Stimulated activated CD4-positive, alpha-beta T cell treated with anti-CD3 and anti-CD28 coated beads, Interleukin-4, amount 100 ng/mL, for 24 hours (primary cell): ENCODE measurements at regions not wholly inside any gene's neighbourhood (a gene's known extent, or its start where the extent isn't known, plus 50 kb on each side); places are given as distances from the start of the nearest gene placed in this dataset.

Experiments used
- DNase-seq: peaks from one replicate; pipeline ENCODE4 v3.0.0-alpha.2; 2020

DNA sequence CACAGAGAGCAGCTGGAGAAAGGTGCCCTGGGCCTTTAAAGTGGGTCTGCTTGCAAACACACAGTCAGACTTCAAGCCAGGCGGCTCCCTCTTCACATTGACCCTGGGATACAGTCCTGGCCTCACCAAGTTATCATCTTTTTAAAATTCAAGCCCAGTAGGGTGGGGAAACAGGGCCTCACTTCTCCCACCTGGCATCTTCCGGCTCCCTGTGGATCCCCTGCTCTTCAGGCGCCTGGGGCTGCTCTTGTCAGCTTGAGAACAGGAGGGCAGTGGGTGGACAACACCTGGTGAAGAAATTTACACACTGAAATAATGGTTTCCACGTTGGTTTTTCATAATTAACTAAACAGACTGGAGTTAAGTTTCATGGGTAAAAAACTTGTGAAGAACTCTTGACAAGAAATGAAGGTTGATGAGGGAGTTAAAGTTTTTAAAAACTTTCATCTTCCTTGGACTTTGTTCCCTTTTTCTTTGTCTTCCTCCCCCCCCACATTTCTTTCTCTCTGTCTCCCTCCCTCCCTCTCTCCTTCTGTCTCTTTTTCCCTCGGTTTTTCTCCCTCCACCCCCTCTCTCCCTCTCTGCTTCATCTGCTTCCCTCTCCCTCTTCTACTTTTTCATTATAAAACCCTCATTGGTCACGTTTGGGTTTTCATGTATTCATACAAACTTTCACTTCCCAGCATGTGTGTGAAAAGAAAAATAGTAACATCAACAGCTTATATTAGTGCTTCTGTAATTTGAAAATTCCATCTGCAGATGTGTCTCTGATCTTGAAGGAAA, 219.6 kb downstream of the DMRT2 start:
- no peak for DNase-seq

DNA sequence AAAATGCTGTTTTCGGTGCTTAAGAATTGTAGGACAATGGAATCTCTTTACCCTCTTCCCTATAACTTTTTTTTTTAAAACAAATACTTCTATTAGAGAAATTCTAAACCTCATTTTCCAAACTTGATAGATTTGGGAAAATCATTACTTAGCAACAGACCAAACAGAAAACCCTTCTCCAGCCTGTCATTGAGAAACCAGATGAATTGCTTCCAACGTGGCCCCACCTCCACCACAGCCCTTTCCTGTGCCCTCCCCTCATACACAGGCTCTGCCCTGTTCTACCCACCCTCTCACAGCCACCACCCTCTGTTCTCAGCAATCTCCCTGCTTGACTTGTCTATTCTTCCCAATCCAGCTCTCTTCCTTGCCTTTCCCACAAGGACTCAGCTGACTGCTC, 221.2 kb downstream of the DMRT2 start:
- DNase-seq: no peak

DNA sequence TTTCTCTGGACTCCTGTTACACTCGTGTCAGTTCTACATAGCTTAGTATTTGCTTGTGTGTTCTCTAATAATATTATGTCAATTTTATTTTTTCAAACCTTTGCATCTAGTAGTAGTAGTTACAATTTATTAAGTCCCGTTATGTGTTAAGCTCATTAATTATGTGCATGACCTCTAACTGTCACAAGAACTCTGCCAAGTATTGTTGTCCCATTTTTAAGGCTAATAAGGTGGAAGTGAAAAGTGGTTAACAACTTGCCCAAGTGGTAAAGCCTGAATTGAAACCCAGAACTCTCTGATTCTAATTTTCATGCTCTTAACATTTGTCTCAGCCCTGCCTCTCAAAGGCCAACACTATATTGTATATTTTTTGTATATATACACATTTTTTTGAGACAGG, 221.6 kb downstream of the DMRT2 start:
- no peak for DNase-seq

DNA sequence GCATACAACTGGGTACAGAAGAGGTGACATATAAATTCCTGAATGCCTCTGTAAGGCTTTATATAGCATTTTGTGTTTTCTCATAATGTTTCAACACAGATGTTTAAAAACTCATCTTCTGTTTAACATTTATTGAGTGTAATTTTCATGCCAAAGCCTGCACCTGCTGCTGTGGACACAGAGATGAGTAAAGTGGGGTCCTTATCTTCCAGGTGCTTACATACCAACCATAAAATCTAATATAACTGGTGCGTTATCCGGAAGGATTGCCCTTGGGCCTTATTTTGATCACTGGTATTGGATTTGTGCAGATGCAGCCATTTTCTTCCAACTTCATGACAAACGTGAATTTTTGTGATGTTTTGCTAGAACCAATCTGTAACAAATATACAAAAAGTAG, 222.3 kb downstream of the DMRT2 start:
- no peak for DNase-seq

DNA sequence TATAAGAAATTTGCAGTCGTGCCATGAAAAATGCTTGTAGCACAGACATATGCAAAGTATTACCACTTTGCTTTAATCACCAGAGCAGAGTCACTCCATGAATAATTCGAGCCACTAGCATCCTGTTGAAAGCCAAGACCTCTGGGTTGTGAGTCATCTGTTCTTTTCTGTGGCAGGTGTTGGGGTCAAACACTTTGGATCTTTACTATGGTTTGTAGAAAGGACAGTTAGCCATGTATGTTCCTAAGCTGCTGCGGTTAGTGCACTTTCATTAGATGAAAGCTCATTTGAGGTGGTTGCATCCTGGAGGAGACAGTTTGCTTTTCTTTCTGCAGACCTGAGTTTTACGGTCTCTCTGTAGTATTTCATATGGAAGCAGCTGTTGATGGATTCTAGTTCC, 223.7 kb downstream of the DMRT2 start:
- DNase-seq: no peak

DNA sequence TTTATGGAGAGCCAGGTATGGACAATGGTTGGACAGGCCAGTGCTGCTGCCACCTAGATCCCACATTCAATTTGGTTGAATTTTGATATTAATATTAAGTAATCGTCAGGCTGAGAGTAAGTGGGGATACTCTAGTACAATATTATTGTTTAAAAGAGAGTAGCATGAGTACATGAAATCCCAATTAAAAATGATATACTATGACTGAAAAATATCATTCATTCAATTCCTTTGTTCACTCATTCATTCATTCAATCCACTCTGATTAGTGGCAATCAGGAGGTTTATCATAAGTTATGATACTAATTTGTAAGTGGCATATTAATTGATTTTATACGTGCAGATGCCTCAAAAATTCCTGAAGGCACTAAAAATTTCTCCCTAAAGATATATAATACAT, 224.2 kb downstream of the DMRT2 start:
- no peak for DNase-seq

DNA sequence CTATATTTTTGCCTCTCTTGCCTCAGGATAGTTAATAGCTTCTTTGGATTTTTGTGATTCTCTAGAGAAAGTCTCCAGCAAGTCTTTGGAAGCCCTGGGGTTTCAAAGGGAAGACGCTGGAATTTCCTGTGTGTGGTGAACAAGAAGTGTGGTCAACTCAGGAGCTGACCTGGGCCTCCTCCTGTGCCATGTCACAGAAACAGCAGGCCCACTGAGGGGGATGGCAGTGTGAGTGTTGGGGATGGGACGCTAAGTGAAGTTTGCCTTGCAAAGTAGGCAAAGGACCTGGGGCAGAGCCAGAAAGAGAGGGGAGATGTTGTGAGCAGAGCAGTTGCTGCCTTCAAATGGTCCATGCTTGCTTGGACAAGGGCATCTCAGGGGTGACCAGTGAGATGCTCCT, 226.3 kb downstream of the DMRT2 start:
- DNase-seq: no peak

DNA sequence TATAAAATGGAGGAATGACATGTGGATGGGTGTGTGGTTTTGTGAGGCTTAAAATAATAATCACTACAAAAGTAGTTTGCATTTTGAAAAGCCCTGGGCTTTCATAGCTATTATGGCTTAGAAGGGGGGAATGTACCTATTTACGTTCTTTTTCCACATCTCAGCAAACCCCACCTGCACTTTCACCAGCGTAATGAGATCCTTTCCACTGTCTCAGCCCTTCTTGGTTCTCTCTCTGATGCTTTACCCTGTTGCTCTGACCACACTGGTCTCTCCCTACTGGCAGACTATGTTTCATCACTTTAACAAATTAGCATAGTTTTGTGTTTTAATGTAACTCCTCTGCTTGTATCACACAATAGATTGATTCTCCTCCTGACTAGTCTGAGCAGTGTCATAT, 234.6 kb downstream of the DMRT2 start:
- DNase-seq: no peak

DNA sequence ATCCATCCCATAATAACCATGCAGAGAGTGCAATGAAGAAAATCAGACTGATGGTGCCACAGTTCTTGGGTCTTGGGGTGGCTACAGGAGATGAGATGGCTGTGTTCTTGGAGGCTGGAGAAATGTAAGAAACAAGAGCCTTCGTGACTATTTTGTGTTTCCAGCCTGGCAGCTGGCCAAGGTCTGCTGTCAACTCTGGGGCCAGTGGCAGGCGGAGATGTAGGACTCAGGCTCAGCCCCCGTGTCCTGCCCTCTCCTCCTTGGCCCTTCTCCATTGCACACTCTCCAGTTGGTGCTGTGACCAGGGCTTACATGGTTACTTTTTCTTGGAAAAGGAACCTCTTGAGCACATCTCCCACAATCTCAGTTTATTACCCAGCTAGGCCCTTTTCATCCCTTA, 235.4 kb downstream of the DMRT2 start:
- DNase-seq: no peak

DNA sequence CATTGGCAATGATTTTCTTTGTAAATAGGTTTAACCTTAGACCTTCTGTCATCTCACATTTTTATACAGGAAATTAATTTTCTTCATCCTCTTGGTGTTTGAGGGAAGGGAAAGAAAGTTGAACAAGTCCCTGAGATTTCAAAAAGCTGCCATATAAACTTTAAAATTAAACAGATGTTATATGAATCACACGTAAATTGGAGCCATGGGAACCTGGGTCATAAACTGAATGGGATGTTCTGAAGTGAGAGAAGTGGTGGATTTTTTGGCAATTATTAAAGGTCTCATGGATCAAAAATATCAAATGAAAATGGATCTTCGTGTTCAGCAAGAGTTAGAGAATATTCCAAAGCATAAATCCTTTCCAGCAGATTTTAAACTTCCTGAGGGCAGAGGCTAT, 242.2 kb downstream of the DMRT2 start:
- DNase-seq: no peak

DNA sequence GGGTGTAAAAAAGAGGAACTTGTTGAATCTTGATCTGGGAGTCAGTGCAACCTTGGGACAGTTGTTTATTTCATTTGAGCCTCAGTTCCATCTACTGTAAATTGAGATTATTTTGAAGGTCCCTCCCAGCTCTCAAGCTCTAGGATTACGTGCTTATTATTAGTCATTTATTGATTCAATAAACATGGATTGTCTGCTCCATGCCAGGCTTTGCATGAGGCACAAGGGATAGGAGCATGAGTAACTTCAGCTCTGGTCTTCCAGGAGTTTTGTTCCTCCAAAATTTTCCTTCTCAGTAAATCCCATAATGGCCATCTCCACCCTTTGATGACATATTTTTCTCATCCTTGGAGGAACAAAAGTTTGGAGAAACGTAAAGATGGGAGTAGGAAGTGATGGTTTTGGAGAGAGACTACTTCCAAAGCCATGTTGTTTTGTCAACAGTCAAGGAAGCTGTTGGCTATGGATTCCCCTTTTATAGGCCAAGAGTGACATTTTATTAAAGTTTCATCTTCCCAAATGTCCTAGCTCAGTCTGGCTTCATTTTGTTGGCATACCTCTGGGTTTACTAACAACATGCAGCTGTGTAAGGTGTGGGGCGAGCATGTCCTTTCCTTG, 244.6 kb downstream of the DMRT2 start:
- DNase-seq: no peak

DNA sequence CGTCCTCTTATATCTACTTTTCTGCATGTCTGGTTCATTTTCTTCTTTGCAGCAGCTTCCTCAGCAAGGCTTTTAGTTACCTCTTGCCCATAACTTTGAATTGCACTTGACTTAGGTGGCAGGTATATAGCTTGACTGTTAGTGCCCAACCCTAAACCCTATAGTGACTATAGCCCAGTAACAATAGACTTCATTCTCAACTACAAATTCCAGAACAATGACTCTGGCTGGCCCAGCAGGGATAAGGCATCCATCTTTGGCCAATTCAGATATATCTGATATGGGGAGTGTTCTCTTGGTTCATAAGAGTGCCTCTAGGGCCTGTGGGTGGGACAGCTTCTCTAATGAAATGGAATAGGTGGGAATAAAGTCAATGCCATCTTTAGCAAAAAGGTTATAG, 246.2 kb downstream of the DMRT2 start:
- DNase-seq: no peak

DNA sequence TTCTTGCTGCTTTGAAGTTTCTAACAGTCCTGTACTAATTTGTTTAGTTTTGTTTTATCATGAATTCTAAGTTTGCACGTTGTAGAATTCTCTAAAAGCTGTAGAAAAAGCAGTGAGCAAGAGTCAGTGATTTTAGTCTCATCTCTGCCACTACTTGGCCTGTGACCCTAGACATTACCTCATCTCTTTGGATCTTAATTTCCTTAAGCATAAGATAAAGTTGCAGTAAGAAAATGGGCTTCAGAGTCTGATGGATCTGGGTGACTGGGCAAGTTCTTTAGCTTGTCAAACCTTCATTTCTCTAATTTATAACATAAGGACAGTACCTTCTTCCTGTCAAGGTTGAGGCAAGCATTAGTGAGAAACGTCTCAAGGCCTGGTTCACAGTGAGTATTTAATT, 247.9 kb downstream of the DMRT2 start:
- DNase-seq: no peak

DNA sequence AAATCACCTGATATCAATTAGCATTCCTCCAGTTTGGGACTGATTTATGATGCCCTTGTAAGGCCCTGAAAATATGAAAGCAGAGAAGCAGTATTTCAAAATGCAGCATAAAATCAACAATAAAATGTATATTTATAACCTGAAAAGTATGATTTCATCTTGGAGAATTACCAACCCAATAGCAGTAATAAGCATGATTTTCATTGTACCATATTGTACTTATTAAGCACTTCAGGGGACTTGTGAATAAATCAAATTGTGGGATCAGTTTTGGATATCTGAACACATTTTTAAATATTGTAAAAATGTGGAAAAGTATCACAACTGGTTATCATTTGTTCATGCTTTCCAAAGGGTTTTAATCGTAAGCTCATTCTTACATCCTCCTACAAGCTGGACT, 250.8 kb downstream of the DMRT2 start:
- no peak for DNase-seq

DNA sequence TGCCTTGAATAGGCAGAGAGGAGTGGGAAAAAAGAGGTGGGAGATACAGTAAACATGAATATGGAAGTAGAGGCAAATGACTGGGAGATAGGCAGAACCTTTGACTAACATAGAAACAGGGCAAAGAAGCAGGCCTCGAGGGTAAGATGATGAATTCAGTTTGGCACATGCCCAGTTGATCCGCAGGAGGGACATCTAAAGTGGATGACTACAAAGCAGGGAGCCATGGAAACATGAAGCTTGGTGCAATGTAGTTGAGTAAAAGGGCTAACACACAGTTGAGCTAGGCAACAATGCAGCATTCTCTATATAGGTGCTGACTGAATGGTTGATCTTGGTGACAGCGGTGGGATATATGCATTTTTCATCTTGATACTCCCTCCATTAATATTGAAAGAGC, 253.8 kb downstream of the DMRT2 start:
- DNase-seq: no peak

DNA sequence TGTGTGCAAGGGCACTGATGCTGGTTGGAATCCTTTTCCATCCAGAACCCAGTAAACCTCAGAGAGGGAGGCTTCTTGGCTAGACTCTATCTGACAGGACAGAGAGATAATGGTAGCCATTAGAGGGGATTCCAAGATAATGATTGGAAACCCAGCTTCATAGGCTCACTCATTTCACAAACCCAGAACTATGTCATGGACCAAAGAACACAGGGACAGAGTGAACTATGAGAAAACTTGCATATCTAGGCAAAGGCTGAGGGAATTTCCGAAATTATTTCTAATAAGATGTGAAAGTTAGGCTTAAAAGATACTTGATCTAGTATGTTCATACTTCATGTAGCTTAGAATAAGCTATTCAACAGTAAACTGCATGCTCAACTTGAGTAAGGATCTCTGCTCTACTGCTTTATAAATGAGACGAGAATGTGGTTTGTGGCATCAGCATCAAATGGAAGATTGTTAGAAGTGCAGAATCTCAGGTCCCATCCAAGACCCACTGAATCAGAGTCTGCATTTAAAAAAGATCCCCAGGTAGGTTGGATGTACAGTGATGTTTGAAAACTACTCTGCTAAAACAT, 261.4 kb downstream of the DMRT2 start:
- no peak for DNase-seq

DNA sequence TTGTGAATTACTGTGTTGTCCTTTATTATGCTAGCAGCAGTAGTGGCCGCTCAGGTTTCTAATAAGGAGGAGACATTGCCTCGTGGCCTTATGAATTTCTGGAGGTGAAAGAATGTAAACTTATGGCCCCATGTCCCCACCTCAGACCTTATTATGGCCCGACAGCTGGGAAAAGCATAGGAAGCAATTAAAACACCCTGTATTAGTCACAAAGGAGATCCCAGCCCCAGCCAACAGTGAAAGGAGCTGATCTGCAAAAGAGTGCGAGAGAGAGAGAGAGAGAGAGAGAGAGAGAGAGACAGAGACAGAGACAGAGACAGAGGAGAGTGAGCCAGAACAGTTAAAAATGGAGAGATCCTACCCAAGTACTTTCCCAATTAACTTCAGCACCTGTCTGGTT, 269.3 kb downstream of the DMRT2 start:
- no peak for DNase-seq

DNA sequence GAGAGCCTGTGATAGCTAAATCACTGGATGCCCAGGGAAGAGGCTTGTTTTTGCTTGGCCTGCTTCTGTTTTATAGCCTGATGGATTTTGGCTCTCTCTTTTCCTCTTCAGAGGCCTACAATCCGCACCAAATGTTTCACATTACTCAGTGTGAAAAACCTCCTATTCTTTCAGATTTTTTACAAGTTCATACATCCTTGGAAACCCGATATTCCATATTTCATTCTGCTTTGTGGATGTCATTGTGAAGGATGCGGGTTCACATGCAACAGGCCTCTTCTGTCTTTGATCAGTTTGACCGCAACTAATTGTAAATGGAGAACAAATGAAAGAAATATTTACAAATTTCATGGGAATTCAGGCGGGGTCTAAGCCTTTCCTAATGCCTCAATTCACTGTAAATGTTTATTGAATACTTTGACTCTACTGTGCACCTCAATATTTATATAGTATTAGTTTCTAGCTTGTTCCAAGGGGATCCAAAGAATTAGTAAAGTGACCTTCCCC, 269.9 kb downstream of the DMRT2 start:
- DNase-seq: no peak

DNA sequence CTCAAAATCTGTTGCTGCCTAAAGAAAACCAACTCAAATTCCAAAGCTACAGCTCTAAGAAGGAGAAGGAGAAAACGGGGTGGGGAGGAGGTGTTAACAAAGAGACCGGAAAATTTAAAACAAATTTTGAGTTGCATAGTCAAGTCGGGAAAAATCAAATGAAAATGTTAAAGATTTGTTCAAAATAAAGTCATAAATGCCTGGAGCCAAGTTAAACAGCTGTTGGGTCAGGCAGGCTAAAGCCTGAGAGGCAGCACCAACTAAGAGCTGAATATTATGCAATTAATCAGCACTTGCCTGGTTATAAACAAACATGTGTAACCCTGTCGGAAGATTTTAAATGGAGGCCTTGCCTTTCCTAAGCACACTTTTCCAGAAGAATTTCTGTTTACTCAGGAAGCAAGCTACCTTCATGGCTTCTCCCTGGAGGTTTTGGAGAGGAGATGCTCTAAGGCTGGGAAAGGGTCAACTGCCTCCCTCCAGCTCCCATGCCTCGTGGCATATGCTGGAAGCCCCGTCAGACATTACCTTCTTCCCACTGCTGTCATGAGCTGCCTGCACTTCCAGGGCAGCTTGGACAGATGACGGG, 270.5 kb downstream of the DMRT2 start:
- no peak for DNase-seq

DNA sequence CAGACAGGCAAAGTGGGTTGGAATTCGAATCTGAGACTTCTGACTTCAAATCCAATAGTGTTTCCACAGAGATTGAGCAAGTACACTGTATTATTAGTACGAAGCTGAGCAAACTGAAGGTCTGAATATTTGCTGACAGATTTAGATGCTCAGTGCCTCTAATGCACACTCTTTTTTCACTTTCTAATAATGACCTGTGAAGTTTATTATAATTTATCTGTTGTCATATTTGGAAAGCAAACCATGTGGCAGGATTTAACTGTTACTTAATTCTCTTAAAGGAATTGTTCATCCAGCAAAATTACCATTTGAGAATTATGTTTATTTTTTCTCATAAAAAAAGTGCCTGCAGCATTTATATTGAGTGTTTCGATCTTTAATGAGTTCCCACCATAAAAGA, 277.3 kb downstream of the DMRT2 start:
- no peak for DNase-seq

DNA sequence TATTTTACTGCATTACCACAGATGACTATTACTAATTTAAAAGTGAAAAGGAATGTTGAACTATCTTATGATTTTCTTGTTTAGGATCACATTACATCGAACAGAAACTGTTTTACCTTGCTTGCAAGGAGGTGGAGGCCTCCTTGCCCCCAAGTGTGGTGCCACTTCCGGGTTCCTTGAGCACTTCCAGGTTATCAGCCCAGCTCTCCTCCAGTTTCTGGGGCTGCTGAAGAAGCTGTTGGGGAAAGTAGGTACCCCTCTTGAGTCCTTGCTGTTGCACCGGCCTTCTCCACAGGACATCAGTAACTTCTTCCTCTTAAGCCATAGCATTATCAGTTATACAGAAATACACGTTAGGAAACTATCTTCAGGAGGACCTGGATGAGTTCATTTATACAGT, 278.2 kb downstream of the DMRT2 start:
- DNase-seq: no peak

DNA sequence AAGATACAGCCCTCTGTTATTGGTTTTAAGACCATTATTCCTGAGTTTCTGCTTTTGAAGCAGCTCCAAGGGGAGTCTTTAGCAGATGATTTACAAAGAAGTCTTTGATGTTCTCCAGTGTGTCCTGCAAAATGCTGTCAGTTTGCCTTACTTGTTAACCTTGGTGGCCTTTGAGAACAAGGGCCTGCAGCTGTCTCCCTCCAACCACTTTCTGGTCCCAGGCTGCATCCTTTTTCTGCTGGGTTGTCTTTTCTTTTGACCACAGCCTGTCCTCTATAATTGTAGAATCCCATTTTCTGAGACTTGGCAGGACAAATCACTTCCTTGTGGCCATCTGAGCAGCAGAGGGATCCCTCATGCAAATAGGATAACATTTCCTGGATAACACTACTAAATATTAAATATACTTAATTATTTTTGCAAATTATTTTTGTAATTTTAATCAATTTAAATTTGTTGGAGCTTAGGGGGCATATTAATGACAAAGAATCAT, 281.4 kb downstream of the DMRT2 start:
- no peak for DNase-seq

DNA sequence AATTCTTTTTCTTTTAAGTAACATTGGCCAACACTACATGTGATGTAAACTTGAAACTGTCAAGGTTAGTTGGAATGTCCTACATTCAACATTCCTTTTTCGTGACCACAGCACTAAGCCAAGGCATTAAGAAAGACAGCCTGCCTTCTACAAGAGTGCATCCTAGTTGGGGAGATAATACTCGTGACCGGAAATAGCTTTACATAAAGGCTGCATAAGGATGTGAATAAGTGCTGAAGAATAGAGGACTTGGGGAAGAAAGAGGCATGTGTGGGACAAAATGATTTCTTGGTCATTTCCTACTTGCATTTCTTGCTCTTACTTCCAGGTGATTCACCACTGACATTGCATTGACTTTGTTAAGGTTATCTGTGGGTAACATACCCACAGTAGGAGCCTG, 282.0 kb downstream of the DMRT2 start:
- no peak for DNase-seq

DNA sequence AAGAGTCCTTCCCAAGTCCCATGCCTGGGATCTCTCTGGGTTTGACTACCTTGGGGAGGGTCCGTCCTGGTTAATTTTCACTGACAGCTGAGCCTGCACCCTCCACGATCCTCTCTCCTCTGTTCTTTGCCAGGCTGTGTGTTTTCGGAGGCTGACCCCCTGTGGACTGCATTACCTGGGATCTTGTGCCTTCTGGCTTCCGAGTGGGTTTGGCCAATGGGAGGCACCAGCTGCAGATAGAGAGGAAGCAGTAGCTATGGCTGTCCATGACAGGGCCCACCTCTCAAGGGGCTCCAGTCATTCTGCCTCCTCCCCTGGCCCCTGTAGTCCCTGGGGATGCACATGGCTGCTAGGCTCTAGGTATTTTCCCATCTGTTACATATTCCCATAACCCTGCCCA, 285.0 kb downstream of the DMRT2 start:
- DNase-seq: no peak
